ENCODE measurements at regions not wholly inside any gene's neighbourhood (a gene's known extent, or its start where the extent isn't known, plus 50 kb on each side); places are given as distances from the start of the nearest gene placed in this dataset.

GRCh38 chr9:12253941-12254340 is 439.2 kb upstream of the TYRP1 start:
- TF ChIP-seq ZNF274 (IDR thresholded peaks at IDR 0.05; ENCODE audit: low read depth, low read length): no peak
- no peak for TF ChIP-seq SUZ12 (IDR thresholded peaks at IDR 0.05; ENCODE audit: extremely low read depth, insufficient read depth, insufficient read length)
- no peak for TF ChIP-seq YY1 (IDR thresholded peaks at IDR 0.05; ENCODE audit: insufficient read depth, insufficient read length)

GRCh38 chr9:12266758-12267157 is 426.4 kb upstream of the TYRP1 start:
- Histone ChIP-seq H3K36me3 (ENCODE audit: insufficient read depth, insufficient read length, low read length) (no peaks in the 10 kb centered on the region), H3K4me3 (ENCODE audit: insufficient read length, low read depth) (no peak overlapping the region), H3K4me1 (ENCODE audit: insufficient read depth, insufficient read length) (no peaks in the 10 kb centered on the region), H3K9ac (ENCODE audit: insufficient read length, low read depth) (no peak overlapping the region), H3K27me3 (ENCODE audit: insufficient read depth, insufficient read length) (no peaks in the 10 kb centered on the region), H3K9me3 (ENCODE audit: insufficient read depth, low read length) (no peaks in the 10 kb centered on the region)
- DNase-seq (ENCODE audit: low read depth, low spot score): no peak
- TF ChIP-seq SUZ12 (IDR thresholded peaks at IDR 0.05; ENCODE audit: extremely low read depth, insufficient read depth, insufficient read length): no peak
- no peak for TF ChIP-seq YY1 (IDR thresholded peaks at IDR 0.05; ENCODE audit: insufficient read depth, insufficient read length)
- TF ChIP-seq ZNF274 (IDR thresholded peaks at IDR 0.05; ENCODE audit: low read depth, low read length): no peak

More at GRCh38 chr9:12253941-12254340, 439.2 kb upstream of the TYRP1 start:
- no peak for DNase-seq (ENCODE audit: low read depth, low spot score)
- Histone ChIP-seq H3K9ac (ENCODE audit: insufficient read length, low read depth) (no peak overlapping the region), H3K4me1 (ENCODE audit: insufficient read depth, insufficient read length) (no peaks in the 10 kb centered on the region), H3K9me3 (ENCODE audit: insufficient read depth, low read length) (0 out of 2 replicates have a peak, but pooled peaks cover 4% of the 10 kb centered on the region), H3K4me3 (ENCODE audit: insufficient read length, low read depth) (no peak overlapping the region), H3K27me3 (ENCODE audit: insufficient read depth, insufficient read length) (no peaks in the 10 kb centered on the region), H3K36me3 (ENCODE audit: insufficient read depth, insufficient read length, low read length) (no peaks in the 10 kb centered on the region)

GRCh38 chr9:12271421-12271891 is 421.7 kb upstream of the TYRP1 start:
- Histone ChIP-seq H3K9ac (ENCODE audit: insufficient read length, low read depth) (no peak overlapping the region), H3K4me3 (ENCODE audit: insufficient read length, low read depth) (no peak overlapping the region)

DNA sequence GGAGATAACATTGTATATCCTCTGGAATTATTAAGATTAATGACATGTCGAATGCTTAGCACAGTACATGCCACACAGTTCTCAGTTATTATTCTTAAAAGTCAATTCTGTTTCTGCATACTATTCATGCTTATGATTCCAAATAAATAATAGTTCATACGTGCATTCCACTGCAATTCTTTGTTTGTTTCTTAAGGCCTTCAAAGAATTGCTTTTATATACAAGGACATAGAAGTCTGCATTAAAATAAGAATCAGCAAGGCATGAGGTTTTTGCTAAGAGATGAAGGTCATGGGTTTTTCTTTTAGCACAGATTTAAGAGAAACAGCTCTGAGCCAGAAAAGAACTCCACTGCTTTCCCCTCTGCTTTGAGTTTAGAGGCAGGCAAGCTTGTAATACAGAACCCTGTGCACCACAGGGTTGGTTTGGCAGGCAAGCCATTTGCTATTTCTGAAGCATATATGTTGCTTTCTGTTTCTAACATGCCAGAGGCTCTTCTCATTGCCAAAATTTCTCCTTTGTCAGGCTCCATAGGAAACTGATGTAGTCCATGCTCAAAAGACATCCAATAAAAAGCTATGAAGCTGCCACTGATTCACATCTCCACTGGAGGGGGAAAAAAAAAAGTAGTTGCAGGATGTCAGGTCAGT is 420.6 kb upstream of the TYRP1 start:
- no peaks in the 10 kb centered on the region for H3K27me3 ChIP-seq (ENCODE audit: insufficient read depth, insufficient read length)
- no peaks in the 10 kb centered on the region for H3K36me3 ChIP-seq (ENCODE audit: insufficient read depth, insufficient read length, low read length)
- no peak overlapping the region for H3K9ac ChIP-seq (ENCODE audit: insufficient read length, low read depth)
- no peak for DNase-seq (ENCODE audit: low read depth, low spot score)
- no peaks in the 10 kb centered on the region for H3K4me1 ChIP-seq (ENCODE audit: insufficient read depth, insufficient read length)
- H3K4me3 ChIP-seq (ENCODE audit: insufficient read length, low read depth): no peak overlapping the region
- TF ChIP-seq SUZ12 (IDR thresholded peaks at IDR 0.05; ENCODE audit: extremely low read depth, insufficient read depth, insufficient read length) (no peak), YY1 (IDR thresholded peaks at IDR 0.05; ENCODE audit: insufficient read depth, insufficient read length) (no peak), ZNF274 (IDR thresholded peaks at IDR 0.05; ENCODE audit: low read depth, low read length) (no peak)
- H3K9me3 ChIP-seq (ENCODE audit: insufficient read depth, low read length): no peaks in the 10 kb centered on the region

More at GRCh38 chr9:12271421-12271891, 421.7 kb upstream of the TYRP1 start:
- Histone ChIP-seq H3K9me3 (ENCODE audit: insufficient read depth, low read length) (no peaks in the 10 kb centered on the region), H3K27me3 (ENCODE audit: insufficient read depth, insufficient read length) (no peaks in the 10 kb centered on the region), H3K36me3 (ENCODE audit: insufficient read depth, insufficient read length, low read length) (no peaks in the 10 kb centered on the region), H3K4me1 (ENCODE audit: insufficient read depth, insufficient read length) (no peaks in the 10 kb centered on the region)
- DNase-seq (ENCODE audit: low read depth, low spot score): no peak
- no peak for TF ChIP-seq SUZ12 (IDR thresholded peaks at IDR 0.05; ENCODE audit: extremely low read depth, insufficient read depth, insufficient read length)
- no peak for TF ChIP-seq YY1 (IDR thresholded peaks at IDR 0.05; ENCODE audit: insufficient read depth, insufficient read length)
- no peak for TF ChIP-seq ZNF274 (IDR thresholded peaks at IDR 0.05; ENCODE audit: low read depth, low read length)

GRCh38 chr9:12274577-12274976 is 418.6 kb upstream of the TYRP1 start:
- Histone ChIP-seq H3K27me3 (ENCODE audit: insufficient read depth, insufficient read length) (no peaks in the 10 kb centered on the region), H3K36me3 (ENCODE audit: insufficient read depth, insufficient read length, low read length) (no peaks in the 10 kb centered on the region), H3K4me1 (ENCODE audit: insufficient read depth, insufficient read length) (no peaks in the 10 kb centered on the region), H3K9me3 (ENCODE audit: insufficient read depth, low read length) (no peaks in the 10 kb centered on the region), H3K9ac (ENCODE audit: insufficient read length, low read depth) (no peak overlapping the region), H3K4me3 (ENCODE audit: insufficient read length, low read depth) (no peak overlapping the region)
- TF ChIP-seq SUZ12 (IDR thresholded peaks at IDR 0.05; ENCODE audit: extremely low read depth, insufficient read depth, insufficient read length) (no peak), ZNF274 (IDR thresholded peaks at IDR 0.05; ENCODE audit: low read depth, low read length) (no peak), YY1 (IDR thresholded peaks at IDR 0.05; ENCODE audit: insufficient read depth, insufficient read length) (no peak)
- DNase-seq (ENCODE audit: low read depth, low spot score): no peak

GRCh38 chr9:12276505-12276904 is 416.7 kb upstream of the TYRP1 start:
- Histone ChIP-seq H3K36me3 (ENCODE audit: insufficient read depth, insufficient read length, low read length) (no peaks in the 10 kb centered on the region), H3K4me3 (ENCODE audit: insufficient read length, low read depth) (no peak overlapping the region), H3K9ac (ENCODE audit: insufficient read length, low read depth) (no peak overlapping the region), H3K9me3 (ENCODE audit: insufficient read depth, low read length) (no peaks in the 10 kb centered on the region), H3K4me1 (ENCODE audit: insufficient read depth, insufficient read length) (no peaks in the 10 kb centered on the region), H3K27me3 (ENCODE audit: insufficient read depth, insufficient read length) (no peaks in the 10 kb centered on the region)
- DNase-seq (ENCODE audit: low read depth, low spot score): no peak
- no peak for TF ChIP-seq YY1 (IDR thresholded peaks at IDR 0.05; ENCODE audit: insufficient read depth, insufficient read length)
- TF ChIP-seq SUZ12 (IDR thresholded peaks at IDR 0.05; ENCODE audit: extremely low read depth, insufficient read depth, insufficient read length): no peak
- TF ChIP-seq ZNF274 (IDR thresholded peaks at IDR 0.05; ENCODE audit: low read depth, low read length): no peak

- Histone ChIP-seq H3K4me1 (ENCODE audit: insufficient read depth, insufficient read length) (no peaks in the 10 kb centered on the region), H3K27me3 (ENCODE audit: insufficient read depth, insufficient read length) (no peaks in the 10 kb centered on the region), H3K4me3 (ENCODE audit: insufficient read length, low read depth) (no peak overlapping the region), H3K36me3 (ENCODE audit: insufficient read depth, insufficient read length, low read length) (no peaks in the 10 kb centered on the region), H3K9me3 (ENCODE audit: insufficient read depth, low read length) (0 out of 2 replicates have a peak, but pooled peaks cover 5% of the 10 kb centered on the region), H3K9ac (ENCODE audit: insufficient read length, low read depth) (no peak overlapping the region)
- TF ChIP-seq YY1 (IDR thresholded peaks at IDR 0.05; ENCODE audit: insufficient read depth, insufficient read length): no peak
- no peak for TF ChIP-seq ZNF274 (IDR thresholded peaks at IDR 0.05; ENCODE audit: low read depth, low read length)
- TF ChIP-seq SUZ12 (IDR thresholded peaks at IDR 0.05; ENCODE audit: extremely low read depth, insufficient read depth, insufficient read length): no peak
- no peak for DNase-seq (ENCODE audit: low read depth, low spot score)
Observed at GRCh38 chr9:12289711-12290110, 403.5 kb upstream of the TYRP1 start.
